Stimulated activated CD4-positive, alpha-beta T cell treated with anti-CD3 and anti-CD28 coated beads, Interleukin-12 subunit alpha, Interleukin-12 subunit beta, amount 100 ng/mL, for 24 hours (primary cell): ENCODE measurements at regions not wholly inside any gene's neighbourhood (a gene's known extent, or its start where the extent isn't known, plus 50 kb on each side); places are given as distances from the start of the nearest gene placed in this dataset.
"Not testable (repeated sequence)": the region's sequence is repeated elsewhere in the genome, so short reads cannot be mapped to it uniquely, and the experiment has no call there.

ENCODE experiments used
- DNase-seq, 2 experiments: peaks; one replicate each; pipeline ENCODE4 v3.0.0-alpha.2; 2020; ENCODE audit warnings: low read depth in 2 of 2

DNA sequence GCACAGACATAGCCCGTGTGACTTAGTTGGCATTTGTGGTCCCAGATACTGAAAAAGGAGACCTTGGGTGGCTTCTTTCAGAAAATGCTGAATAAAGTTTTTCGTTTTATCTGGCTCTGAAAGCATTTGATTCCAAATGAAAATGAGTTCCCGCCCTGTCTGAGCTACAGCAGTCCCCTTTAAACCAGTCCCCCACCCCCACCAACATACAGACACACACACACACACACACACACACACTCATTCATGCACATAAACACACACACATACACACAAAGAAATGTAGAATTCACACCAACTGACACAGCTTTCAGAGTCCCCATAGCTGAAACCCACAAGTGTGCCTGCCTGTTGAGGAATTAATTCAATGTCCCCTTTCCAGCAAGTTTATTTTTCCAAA is 97.0 kb upstream of the SMARCA2 start:
- DNase-seq = no peak

DNA sequence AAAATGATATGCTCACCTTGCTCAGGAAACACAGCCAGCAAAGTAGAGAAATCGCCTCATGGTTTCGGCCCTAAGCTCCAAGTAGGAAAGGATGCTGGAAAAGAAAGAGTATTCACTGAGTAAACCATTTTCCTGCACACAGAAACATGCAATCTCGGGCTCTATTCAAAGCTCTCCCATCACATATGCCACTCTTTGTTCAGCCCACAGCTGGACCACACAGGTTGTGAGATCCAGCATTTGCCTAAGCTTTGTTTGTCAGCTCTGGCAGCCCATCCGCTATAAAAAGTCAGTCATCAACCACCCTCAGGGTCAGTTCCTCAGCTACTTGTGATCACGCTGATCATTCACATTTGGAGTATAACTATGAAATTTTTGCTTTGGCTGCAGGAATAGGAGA is 96.5 kb upstream of the SMARCA2 start:
- no peak for DNase-seq

DNA sequence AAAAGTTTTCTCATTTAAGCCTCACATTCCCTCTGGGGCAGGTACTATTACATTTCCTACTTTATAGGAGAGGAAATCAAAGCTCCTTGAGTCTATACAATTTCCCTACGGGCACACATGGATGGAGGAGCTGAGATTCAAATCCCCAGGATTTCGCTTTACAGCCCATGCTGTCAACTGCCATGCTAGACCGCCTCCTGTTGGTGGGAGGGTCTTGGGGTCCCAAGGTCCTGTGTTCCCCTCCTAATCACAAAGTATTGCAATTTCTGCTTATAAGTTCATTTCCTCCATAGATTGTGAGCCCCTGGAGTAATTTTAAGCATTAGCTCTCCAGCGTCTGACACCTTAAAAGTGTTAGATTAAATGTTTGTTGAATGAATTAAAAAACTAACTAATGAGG is 95.9 kb upstream of the SMARCA2 start:
- DNase-seq = no peak

GRCh38 chr9:1920386-1920785 is 94.8 kb upstream of the SMARCA2 start:
- DNase-seq = no peak

GRCh38 chr9:1922026-1922425 is 93.1 kb upstream of the SMARCA2 start:
- no peak for DNase-seq

GRCh38 chr9:1927546-1927945 is 87.6 kb upstream of the SMARCA2 start:
- DNase-seq = no peak

DNA sequence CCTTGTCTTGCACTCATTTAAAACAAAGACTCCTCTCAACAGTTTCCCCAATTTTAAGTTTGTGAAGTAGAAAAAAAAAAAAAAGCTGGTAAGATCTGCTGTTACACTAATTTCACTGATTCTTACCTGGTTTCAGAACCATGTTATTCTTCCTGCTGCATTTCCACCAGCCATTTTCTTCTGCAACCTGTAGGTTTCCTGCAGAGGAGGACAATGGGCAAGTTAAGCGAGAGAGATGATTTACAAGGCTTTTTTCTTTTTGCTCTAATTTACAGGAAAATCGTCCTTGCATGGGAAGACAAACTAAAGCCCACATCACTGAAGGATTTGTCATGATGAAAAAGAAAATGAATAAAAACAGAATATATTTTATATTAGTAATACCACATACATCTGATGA is 86.0 kb upstream of the SMARCA2 start:
- DNase-seq = no peak

DNA sequence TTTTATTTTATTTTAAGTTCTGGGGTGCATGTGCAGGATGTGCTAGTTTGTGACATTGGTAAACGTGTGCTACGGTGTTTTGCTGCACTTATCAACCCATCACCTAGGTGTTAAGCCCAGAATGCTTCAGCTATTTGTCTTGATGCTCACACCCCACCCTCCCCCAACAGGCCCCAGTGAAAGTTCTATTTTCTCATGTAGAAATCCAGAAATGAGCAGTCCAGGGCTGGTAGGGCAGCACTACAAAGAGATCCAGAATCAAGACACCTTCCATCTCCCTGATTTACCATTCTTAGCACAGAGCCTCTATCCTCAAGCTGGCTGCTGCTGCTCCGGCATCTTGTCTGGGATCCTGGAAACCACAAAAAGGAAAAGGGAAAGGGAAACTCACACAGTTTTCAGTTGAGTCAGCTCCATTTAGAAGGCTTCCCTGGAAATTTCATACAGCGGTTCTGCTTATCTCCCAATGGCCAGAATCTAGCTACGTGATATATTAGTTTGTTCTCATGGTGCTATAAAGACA is 85.4 kb upstream of the SMARCA2 start:
- no peak for DNase-seq

DNA sequence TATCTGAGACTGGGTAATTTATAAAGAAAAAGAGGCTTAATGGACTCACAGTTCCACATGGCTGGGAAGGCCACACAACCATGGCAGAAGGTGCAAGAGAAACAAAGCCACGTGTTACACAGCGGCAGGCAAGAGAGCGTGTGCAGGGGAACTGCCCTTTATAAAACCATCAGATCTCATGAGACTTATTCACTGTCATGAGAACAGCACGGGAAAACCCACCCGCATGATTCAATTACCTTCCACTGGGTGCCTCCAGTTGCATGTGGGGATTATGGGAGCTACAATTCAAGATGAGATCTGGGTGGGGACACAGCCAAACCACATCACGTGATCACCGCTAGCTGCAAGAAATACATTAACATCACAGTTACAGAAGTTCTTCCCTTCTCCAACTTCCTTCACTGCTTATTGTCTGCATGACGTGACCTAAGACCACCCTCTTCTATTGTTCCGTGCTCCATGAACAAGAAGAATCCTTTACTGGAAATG is 84.9 kb upstream of the SMARCA2 start:
- DNase-seq = not testable (repeated sequence)

GRCh38 chr9:1938135-1938534 is 77.0 kb upstream of the SMARCA2 start:
- no peak for DNase-seq

DNA sequence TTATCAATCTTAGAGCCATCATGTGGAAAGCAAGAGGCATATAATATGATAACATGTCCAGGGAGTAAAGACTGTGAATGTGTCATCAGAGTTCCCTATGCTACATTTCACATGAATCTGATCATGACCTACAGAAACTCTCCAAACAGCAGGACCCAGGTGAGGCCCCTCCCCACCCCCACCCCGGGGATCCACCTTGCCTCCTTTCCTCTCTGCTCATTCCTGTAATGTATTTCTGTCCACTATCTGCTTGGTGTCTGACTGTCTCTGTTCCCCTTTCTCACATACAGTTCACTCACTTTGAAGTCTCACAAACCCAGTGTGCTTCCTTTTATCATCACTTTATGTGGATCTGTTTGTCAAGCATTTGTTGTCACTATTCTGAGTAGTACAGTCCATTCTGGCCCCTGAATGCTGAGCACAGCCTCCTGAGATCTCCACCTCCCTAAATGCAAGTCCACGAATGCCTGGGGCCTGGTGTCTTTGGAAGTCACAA is 76.4 kb upstream of the SMARCA2 start:
- no peak for DNase-seq

DNA sequence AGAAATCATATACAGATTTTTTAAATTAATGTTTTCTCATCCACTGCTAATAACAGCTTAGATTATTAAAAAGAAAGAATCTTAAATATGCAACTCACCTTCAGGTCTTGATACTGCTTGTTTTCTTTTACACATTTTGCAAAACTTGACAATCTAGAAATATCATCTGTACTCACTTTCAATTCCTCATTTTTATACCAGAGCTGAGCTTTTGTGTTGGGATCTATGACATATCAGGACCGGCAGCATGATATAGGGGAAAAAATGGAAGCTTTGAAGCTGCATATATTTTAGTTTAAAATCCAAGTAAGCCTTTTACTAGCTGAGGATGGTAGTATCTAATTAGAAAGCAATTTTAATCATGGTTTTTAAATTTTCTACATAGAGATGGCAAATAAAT is 75.7 kb upstream of the SMARCA2 start:
- DNase-seq = no peak

GRCh38 chr9:1939926-1940368 is 75.2 kb upstream of the SMARCA2 start:
- peak; percentile 14 to 20 for DNase-seq

DNA sequence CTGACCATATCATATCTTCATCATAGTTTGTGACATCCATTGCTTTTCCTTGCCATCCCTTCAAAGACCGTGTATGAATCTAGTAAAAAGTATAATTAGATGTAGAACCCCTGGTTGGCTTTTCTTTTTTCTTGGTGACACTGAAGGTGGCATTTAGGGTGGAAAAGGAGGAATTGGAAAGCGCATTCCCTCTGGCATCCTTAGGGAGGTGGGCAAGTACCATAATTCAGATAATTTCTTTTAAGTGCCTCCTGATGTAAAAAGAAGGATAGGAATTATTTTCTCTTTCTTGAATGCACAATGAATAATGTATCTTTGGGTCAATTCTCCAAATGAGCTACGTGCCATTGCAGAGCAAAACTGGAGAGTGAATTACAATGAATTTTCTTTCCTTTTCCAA is 73.2 kb upstream of the SMARCA2 start:
- no peak for DNase-seq

- DNase-seq = no peak
Measured at GRCh38 chr9:1946526-1947283, 68.4 kb upstream of the SMARCA2 start.

DNA sequence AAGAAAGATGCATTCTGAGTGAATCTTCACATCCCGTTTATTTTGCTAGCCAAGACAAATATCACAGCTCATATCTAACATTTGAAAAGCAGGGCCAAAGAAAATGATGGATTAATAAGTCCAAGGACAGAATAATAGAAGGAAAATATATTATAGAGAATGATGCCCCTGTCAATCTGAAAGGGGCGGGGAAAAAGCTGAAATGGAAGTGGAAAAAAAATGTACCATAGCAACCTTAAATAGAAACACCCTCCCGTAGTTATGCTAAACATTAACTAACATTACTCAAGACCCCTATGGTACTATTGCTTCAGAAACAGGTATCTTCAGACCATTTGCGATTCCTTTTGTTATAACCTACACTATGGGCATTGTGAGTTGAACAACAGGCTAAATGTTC is 67.7 kb upstream of the SMARCA2 start:
- no peak for DNase-seq

DNA sequence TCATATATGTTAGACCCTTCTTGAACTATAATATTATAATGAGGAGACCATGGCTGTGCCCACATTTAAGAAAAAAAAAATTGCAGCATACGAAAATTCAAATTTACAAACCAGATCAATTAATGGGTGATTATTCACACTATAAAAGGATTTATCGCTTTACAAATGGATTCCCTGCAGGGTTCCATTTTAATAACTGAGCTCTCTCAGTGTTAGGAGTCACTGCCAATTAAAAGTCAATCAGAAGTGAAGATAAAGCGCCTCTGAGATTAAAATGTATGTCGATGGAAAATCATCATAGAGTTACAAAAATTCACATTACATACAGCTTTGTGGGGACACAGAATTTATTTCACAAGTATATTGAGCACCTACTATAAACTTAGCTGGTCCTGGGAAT is 66.6 kb upstream of the SMARCA2 start:
- DNase-seq = no peak

- no peak for DNase-seq
Measured at GRCh38 chr9:1951446-1951845, 63.7 kb upstream of the SMARCA2 start.

DNA sequence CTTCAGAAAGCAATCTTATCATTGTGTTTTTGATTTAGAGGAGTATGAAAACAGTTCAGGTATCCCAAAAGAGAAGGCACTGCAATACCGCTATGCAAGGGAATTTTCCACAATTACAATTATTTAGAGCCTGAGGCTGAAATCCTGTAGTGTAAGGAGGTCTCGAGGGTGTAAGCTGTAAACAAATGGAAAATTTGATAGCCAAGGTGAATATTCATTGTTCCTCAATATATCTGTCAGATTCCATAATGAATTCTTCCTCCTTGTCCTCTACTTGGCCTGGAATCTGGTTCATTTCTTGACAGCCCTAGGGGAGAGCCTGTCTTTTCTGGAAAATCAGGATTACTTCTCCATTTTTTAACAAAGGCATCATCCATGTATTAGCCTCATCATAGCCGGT is 63.1 kb upstream of the SMARCA2 start:
- no peak for DNase-seq

DNA sequence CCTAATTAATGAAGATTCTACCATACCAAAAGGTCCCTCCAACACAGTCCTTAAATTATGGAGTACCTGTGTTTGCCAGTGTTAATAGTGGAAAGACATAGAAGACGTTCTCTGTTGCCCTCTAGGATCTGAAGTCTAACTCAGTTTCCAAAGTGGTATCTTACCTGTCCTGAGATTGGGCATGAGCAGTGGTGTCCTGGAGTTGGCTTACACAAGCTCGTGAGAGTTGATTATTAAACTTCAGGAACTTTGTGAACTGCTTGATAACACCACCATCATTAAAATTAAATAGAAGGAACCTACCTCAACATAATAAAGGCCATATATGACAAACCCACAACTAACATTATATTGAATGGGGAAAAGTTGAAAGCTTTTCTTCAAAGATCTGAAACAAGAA is 60.9 kb upstream of the SMARCA2 start:
- no peak for DNase-seq

GRCh38 chr9:1956958-1957357 is 58.2 kb upstream of the SMARCA2 start:
- DNase-seq = no peak

- no peak for DNase-seq
Measured at GRCh38 chr9:1957856-1958255, 57.3 kb upstream of the SMARCA2 start.

- no peak for DNase-seq
Measured at GRCh38 chr9:1959371-1959770, 55.8 kb upstream of the SMARCA2 start.
